ENCODE measurements at regions not wholly inside any gene's neighbourhood (a gene's known extent, or its start where the extent isn't known, plus 50 kb on each side); places are given as distances from the start of the nearest gene placed in this dataset.

DNA sequence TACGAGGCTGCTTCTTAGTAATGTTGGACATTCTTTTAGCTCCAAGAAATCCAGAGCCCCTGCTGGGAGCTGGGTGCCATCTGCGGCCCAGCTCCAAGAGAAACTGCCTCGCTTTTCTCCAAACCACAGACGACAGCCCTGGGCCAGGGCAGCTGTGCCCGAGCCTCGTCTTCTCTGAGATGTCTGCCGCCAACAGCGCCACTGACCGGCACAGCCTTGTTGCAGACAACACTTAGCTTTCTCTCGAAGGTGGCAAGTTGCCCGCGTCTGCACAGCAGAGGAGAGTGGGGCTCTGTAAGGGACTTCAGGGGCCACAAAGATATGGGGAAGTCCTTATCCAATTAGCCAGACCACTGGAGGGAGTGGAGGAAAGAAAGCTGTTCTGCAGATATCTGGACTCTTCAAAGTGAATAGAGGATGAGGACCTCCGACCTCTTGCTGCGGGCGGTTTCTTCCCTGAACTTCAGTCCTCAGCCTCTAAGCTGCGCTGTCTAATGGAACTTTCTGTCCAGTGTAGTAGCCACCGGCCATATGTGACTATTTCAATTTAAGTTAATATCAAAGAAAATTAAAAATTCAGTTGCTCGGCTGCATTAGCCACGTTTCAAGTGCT is 63.9 kb upstream of the DISP3 start:
- DNase-seq: no peak

DNA sequence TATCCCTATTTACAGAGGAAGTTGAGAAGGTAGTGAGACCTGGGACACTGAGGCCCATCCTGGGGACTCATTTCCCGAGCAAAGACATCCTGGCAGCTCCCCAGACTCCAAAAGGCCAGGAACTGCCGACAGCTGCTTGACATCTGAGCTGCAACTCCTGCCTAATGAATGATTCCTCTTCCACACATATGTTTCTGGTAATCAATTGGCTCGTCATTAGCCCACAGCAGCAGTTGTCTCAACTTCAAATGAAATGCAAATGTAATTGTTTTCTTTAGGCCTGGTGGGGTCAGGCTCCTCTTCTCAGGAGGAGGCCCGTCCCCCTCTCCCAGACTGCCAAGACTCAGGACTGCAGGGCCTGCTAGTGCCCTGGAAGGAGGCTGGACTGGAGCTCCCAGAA is 61.8 kb upstream of the DISP3 start:
- peak; percentile 8 for DNase-seq

DNA sequence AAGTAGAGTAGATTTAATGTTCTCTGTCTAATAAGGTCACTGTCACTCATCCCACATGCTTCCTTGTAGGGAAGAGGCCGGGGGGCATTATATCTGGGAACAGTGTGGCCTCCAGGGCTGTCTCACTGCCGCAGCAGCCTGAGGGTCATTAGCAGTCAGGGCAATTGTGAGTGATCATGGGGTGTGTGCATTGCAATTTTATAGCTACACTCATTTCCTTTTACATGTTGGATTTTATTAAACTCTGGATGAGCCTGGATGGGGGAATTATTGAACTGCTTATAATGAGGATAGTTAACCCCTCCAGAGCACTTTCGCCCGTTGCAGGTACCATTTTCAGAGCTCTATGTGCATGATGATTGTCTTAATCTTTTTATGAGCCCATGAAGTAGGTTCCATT is 60.9 kb upstream of the DISP3 start:
- no peak for DNase-seq

DNA sequence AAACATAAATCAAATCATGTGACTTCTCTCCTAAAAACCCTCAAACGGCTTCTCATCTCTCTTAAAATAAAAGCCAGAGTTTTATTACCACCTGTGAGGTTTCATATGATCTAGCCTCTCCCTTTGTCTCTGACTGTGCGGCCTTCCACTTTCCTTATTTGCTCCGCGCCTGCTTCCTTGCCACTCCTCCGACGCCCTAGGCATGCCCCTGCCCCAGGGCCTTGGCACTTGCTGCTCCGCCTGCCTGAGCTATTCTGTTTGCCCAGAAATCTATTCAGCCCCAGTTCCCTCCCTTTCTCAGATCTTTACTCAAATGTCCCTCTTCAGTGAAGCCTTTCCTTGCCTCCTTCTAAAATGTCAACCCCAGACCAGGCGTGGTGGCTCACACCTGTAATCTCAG is 57.5 kb upstream of the DISP3 start:
- DNase-seq: no peak

DNA sequence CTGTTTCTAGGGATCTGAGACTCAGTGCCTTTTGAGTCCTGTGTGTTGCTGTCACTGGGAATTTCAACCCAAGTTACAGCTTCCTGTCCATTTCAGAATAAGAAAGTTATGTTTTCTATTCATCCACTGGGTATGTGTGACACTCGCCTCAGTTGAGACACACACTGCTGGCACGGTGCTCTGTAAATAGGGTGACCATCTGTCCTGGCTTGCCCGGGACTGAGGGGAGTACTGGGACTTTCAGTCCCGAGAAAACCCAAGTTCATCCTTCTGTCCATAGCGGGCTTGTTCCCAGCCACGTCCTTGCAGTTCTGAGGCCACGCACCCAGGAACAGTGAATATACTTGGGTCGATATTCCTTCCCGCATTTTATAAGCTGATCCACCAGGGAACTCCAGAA is 56.3 kb upstream of the DISP3 start:
- no peak for DNase-seq

DNA sequence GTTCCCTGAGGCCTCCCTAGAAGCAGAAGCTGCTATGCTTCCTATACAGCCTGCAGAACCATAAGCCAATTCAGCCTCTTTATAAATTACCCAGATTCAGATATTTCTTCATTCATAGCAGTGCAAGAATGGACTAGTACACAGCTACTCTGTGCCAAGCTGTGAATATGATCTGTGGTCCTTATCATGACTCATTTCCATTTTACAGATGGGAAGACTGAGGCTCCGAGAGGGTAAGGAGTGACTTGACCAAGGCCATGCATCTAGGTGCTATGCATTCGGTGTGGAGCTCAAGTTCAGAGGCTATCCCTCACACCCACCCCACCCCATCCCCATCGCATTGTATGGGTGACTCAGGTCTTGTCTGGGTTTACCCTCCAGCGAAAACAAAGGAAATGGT is 52.3 kb upstream of the DISP3 start:
- DNase-seq: no peak

DNA sequence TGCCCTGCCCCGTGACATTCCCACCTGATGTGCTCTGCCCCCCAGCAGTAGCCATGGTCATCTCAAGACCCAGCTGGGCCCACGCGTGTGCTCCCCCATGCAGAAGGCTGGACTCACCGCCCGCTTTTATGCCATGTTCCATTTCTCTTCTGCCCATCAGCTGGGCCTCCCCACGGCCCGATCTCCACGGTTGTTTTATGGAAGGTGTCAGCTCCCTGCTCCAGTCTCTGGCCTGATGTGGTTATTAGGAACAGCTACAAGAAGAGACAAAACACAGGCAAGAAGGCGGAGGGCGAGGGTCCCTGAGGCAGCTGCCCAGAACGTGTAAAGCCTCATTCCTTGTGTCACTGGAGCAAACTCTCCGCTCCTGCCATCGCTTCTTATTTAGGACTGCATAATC is 50.2 kb upstream of the DISP3 start:
- DNase-seq: no peak

Data from hindlimb muscle (tissue), 1 donor.